ENCODE measurements at regions not wholly inside any gene's neighbourhood (a gene's known extent, or its start where the extent isn't known, plus 50 kb on each side); places are given as distances from the start of the nearest gene placed in this dataset.

- DNase-seq, result no peak
These were observed 189.2 kb downstream of the PCSK1 start for GRCh38 chr5:96243862-96244261.

- no peak for DNase-seq
These were observed 189.8 kb downstream of the PCSK1 start for GRCh38 chr5:96243203-96243602.

- no peak for DNase-seq
These were observed 190.5 kb downstream of the PCSK1 start for GRCh38 chr5:96242571-96242970.

GRCh38 chr5:96236831-96237230 is 196.2 kb downstream of the PCSK1 start:
- no peak for DNase-seq

GRCh38 chr5:96236051-96236450 is 197.0 kb downstream of the PCSK1 start:
- no peak for DNase-seq

- no peak for DNase-seq
These were observed 197.8 kb downstream of the PCSK1 start for GRCh38 chr5:96235008-96235910.

GRCh38 chr5:96232602-96233001 is 200.4 kb downstream of the PCSK1 start:
- DNase-seq, result no peak

GRCh38 chr5:96229188-96229587 is 203.9 kb downstream of the PCSK1 start:
- DNase-seq, result no peak

GRCh38 chr5:96228408-96228807 is 204.6 kb downstream of the PCSK1 start:
- DNase-seq, result no peak

GRCh38 chr5:96227957-96228356 is 205.1 kb downstream of the PCSK1 start:
- DNase-seq, result no peak

GRCh38 chr5:96226941-96227552 is 206.0 kb downstream of the PCSK1 start:
- no peak for DNase-seq

GRCh38 chr5:96222129-96222528 is 210.9 kb downstream of the PCSK1 start:
- DNase-seq, result no peak

- no peak for DNase-seq
These were observed 212.2 kb downstream of the PCSK1 start for GRCh38 chr5:96220610-96221390.

- no peak for DNase-seq
These were observed 213.3 kb downstream of the PCSK1 start for GRCh38 chr5:96219580-96220281.

GRCh38 chr5:96218653-96219052 is 214.4 kb downstream of the PCSK1 start:
- no peak for DNase-seq

GRCh38 chr5:96214442-96215197 is 218.4 kb downstream of the PCSK1 start:
- no peak for DNase-seq

- DNase-seq, result no peak
These were observed 223.2 kb downstream of the PCSK1 start for GRCh38 chr5:96209829-96210228.

GRCh38 chr5:96207420-96207819 is 225.6 kb downstream of the PCSK1 start:
- DNase-seq, result no peak

- no peak for DNase-seq
These were observed 229.3 kb downstream of the PCSK1 start for GRCh38 chr5:96203761-96204160.

- no peak for DNase-seq
These were observed 231.5 kb downstream of the PCSK1 start for GRCh38 chr5:96201503-96201902.

- DNase-seq, result no peak
These were observed 232.4 kb downstream of the PCSK1 start for GRCh38 chr5:96200641-96201040.

- DNase-seq, result no peak
These were observed 233.3 kb downstream of the PCSK1 start for GRCh38 chr5:96199713-96200183.

All from CD4-positive, alpha-beta T cell treated with Interleukin-4 for 1 hour (primary cell).